Mucosa of descending colon (tissue), 3 donors: ENCODE measurements at regions not wholly inside any gene's neighbourhood (a gene's known extent, or its start where the extent isn't known, plus 50 kb on each side); places are given as distances from the start of the nearest gene placed in this dataset.

Experiments used
- ATAC-seq: fragments of 200-7000 bp; cut with Tn5 transposase; one replicate; pipeline ENCODE4 v1.9.1; 2020; ENCODE audit warnings: mild to moderate bottlenecking, moderate library complexity
- DNase-seq, 3 donors: peaks; one replicate each; pipeline ENCODE4 v3.0.0-alpha.2; 2020
- H3K36me3 ChIP-seq: fragments of 200-600 bp; one replicate; pipeline ENCODE4 v1.8.0; 2021; ENCODE audit warnings: low read depth, mild to moderate bottlenecking
- H3K4me1 ChIP-seq: fragments of 200-600 bp; one replicate; pipeline ENCODE4 v1.8.0; 2021; ENCODE audit warnings: low read depth, mild to moderate bottlenecking
- H3K4me3 ChIP-seq: fragments of 200-600 bp; one replicate; pipeline ENCODE4 v1.8.0; 2021; ENCODE audit warnings: mild to moderate bottlenecking
- H3K9me3 ChIP-seq: fragments of 200-600 bp; one replicate; pipeline ENCODE4 v1.8.0; 2021; ENCODE audit warnings: mild to moderate bottlenecking
- CTCF ChIP-seq: fragments of 200-600 bp; IDR thresholded peaks from one replicate; pipeline ENCODE4 v1.8.0; 2022; ENCODE audit warnings: antibody characterized with exemption, mild to moderate bottlenecking
- intact Hi-C, 2 donors: fragments of 100-400 bp; cut with DNase I in 1 of 2; cut with micrococcal nuclease in 1 of 2; formaldehyde crosslinking; loops; one replicate each; pipeline versions ENCODE4 v1.11.0 to v1.11.1; 2022; cut with DNase I, micrococcal nuclease
- donor health status: DM: no; HTN: no; CAD: no; lungs with moderate emphysema.
- donor health status: DM: no; HTN: no; CAD: no.
- donor health status: DM: no; HTN: yes; CAD: no.

GRCh38 chr3:174531262-174531982 is 327.7 kb upstream of the NAALADL2 start:
- TF ChIP-seq CTCF = no peak
- Histone ChIP-seq H3K4me1 (no peaks in the 10 kb centered on the region), H3K9me3 (no peaks in the 10 kb centered on the region), H3K36me3 (no peaks in the 10 kb centered on the region), H3K4me3 (no peak overlapping the region)
- ATAC-seq (no peak), DNase-seq (no peak)
- intact Hi-C loops = no loop called here

GRCh38 chr3:174532216-174532615 is 326.9 kb upstream of the NAALADL2 start:
- Histone ChIP-seq H3K4me3 (no peak overlapping the region), H3K36me3 (no peaks in the 10 kb centered on the region), H3K9me3 (no peaks in the 10 kb centered on the region), H3K4me1 (no peaks in the 10 kb centered on the region)
- DNase-seq = no peak
- TF ChIP-seq CTCF = no peak
- no peak for ATAC-seq
- intact Hi-C loops = no loop called here

GRCh38 chr3:174532776-174533175 is 326.4 kb upstream of the NAALADL2 start:
- no peaks in the 10 kb centered on the region for H3K36me3 ChIP-seq
- intact Hi-C loops = no loop called here
- H3K4me1 ChIP-seq = no peaks in the 10 kb centered on the region
- ATAC-seq (no peak), DNase-seq (no peak)
- no peaks in the 10 kb centered on the region for H3K9me3 ChIP-seq
- H3K4me3 ChIP-seq = no peak overlapping the region
- no peak for TF ChIP-seq CTCF

- Histone ChIP-seq H3K36me3 (no peaks in the 10 kb centered on the region), H3K9me3 (no peaks in the 10 kb centered on the region), H3K4me3 (no peak overlapping the region), H3K4me1 (no peaks in the 10 kb centered on the region)
- TF ChIP-seq CTCF = no peak
- intact Hi-C loops = no loop called here
- DNase-seq (no peak), ATAC-seq (no peak)
Observed at GRCh38 chr3:174533286-174533685, 325.8 kb upstream of the NAALADL2 start.

- TF ChIP-seq CTCF = no peak
- Histone ChIP-seq H3K4me3 (no peak overlapping the region), H3K9me3 (no peaks in the 10 kb centered on the region), H3K4me1 (no peaks in the 10 kb centered on the region), H3K36me3 (no peaks in the 10 kb centered on the region)
- no peak for DNase-seq
- no peak for ATAC-seq
- intact Hi-C loops = no loop called here
Observed at GRCh38 chr3:174536319-174536718, 322.8 kb upstream of the NAALADL2 start.

- ATAC-seq (no peak), DNase-seq (no peak)
- no peak for TF ChIP-seq CTCF
Observed at GRCh38 chr3:174538151-174538550, 321.0 kb upstream of the NAALADL2 start.

More at GRCh38 chr3:174538151-174538550, 321.0 kb upstream of the NAALADL2 start:
- no peaks in the 10 kb centered on the region for H3K4me1 ChIP-seq
- no peaks in the 10 kb centered on the region for H3K9me3 ChIP-seq
- H3K4me3 ChIP-seq = no peak overlapping the region
- H3K36me3 ChIP-seq = no peaks in the 10 kb centered on the region
- intact Hi-C loops = no loop called here
